Common myeloid progenitor, CD34-positive (primary cell): ENCODE measurements at regions not wholly inside any gene's neighbourhood (a gene's known extent, or its start where the extent isn't known, plus 50 kb on each side); places are given as distances from the start of the nearest gene placed in this dataset.

ENCODE experiments used
- CTCF ChIA-PET: fragments of 350-600 bp; sonication (Branson Sonifier 250); formaldehyde crosslinking; loops from one replicate; lab custom pipeline; 2021; ENCODE audit warnings: antibody characterized with exemption; lab: Charles Lee
- POLR2A ChIA-PET: fragments of 350-600 bp; sonication (Branson Sonifier 250); formaldehyde crosslinking; loops from one replicate; lab custom pipeline; 2021; ENCODE audit warnings: antibody characterized with exemption; lab: Charles Lee
- DNase-seq, 3 donors: peaks; one replicate each; pipeline versions ENCODE4 v3.0.0 to v3.0.0-alpha.2; 2013
- H3K27ac ChIP-seq, 2 experiments: 1 replicate in 1 of 2; 2 replicates in 1 of 2; pipeline ENCODE4 v1.7.0; 2013; ENCODE audit warnings: inconsistent platforms in 2 of 2, low read length in 2 of 2, mild to moderate bottlenecking in 2 of 2, low read depth in 1 of 2, moderate library complexity in 1 of 2; ENCODE audit not compliant: severe bottlenecking in 2 of 2, insufficient read depth in 1 of 2, poor library complexity in 1 of 2
- H3K27me3 ChIP-seq, 5 experiments: replicated peaks in 2 of 5; 1 replicate in 3 of 5; 2 replicates in 2 of 5; pipeline versions ENCODE4 v1.6.1 to v1.7.0; 2013; ENCODE audit warnings: low read length in 4 of 5, mild to moderate bottlenecking in 2 of 5, moderate library complexity in 2 of 5, inconsistent platforms in 1 of 5; ENCODE audit not compliant: insufficient read depth in 5 of 5, control insufficient read depth in 4 of 5
- H3K36me3 ChIP-seq, 4 experiments: 1 replicate in 2 of 4; 2 replicates in 2 of 4; pipeline versions ENCODE4 v1.6.1 to v1.7.0; 2013; ENCODE audit warnings: low read length in 3 of 4, control low read depth in 1 of 4, mild to moderate bottlenecking in 1 of 4; ENCODE audit not compliant: control insufficient read depth in 4 of 4, insufficient read depth in 4 of 4
- H3K4me1 ChIP-seq, 4 experiments: 1 replicate in 3 of 4; 2 replicates in 1 of 4; pipeline versions ENCODE4 v1.6.1 to v1.7.1; 2013; ENCODE audit warnings: low read length in 3 of 4, mild to moderate bottlenecking in 3 of 4, control low read depth in 1 of 4, inconsistent platforms in 1 of 4, moderate library complexity in 1 of 4; ENCODE audit not compliant: control insufficient read depth in 4 of 4, insufficient read depth in 4 of 4; ENCODE audit errors: control extremely low read depth in 1 of 4
- H3K4me3 ChIP-seq, 7 experiments: 1 replicate in 4 of 7; 2 replicates in 3 of 7; pipeline versions ENCODE4 v1.5.1 to v1.7.0; 2013; ENCODE audit warnings: mild to moderate bottlenecking in 7 of 7, low read length in 6 of 7, moderate library complexity in 6 of 7, inconsistent platforms in 2 of 7, low read depth in 2 of 7, control low read depth in 1 of 7; ENCODE audit not compliant: insufficient read depth in 4 of 7, control insufficient read depth in 1 of 7; ENCODE audit errors: extremely low read depth in 1 of 7
- H3K9me3 ChIP-seq, 5 experiments: 1 replicate in 4 of 5; 2 replicates in 1 of 5; pipeline versions ENCODE4 v1.6.1 to v1.7.1; 2013; ENCODE audit warnings: low read length in 4 of 5, mild to moderate bottlenecking in 2 of 5, inconsistent platforms in 1 of 5, low read depth in 1 of 5, moderate library complexity in 1 of 5; ENCODE audit not compliant: control insufficient read depth in 4 of 5, insufficient read depth in 2 of 5; ENCODE audit errors: control extremely low read depth in 1 of 5
- WGBS: methylation state at CpG from one replicate; pipeline ENCODE4 v1.1.5; 2013; ENCODE audit not compliant: insufficient coverage; 5-methylcytosine and 5-hydroxymethylcytosine counted together

- WGBS: 95% methylated on average over 3 of the region's 5 CpGs
- ChIA-PET POLR2A (no interaction called here), CTCF (no interaction called here)
These were observed 102.9 kb downstream of the ADAMTS15 start for GRCh38 chr11:130551388-130551787.

GRCh38 chr11:130553306-130553705 lies 104.9 kb downstream of the ADAMTS15 start:
- Histone ChIP-seq H3K4me1 (no peaks in the 10 kb centered on the region), H3K4me3 (no peak overlapping the region), H3K27me3 (peaks cover 0 to 4% (median 0%) of the 10 kb centered on the region in 5 experiments), H3K9me3 (no peaks in the 10 kb centered on the region), H3K36me3 (no peaks in the 10 kb centered on the region), H3K27ac (no peak overlapping the region)
- WGBS: no CpG with 5 or more reads among the region's 1 CpG
- DNase-seq: no peak
- CTCF ChIA-PET: no interaction called here
- POLR2A ChIA-PET: no interaction called here

More at GRCh38 chr11:130551388-130551787, 102.9 kb downstream of the ADAMTS15 start:
- Histone ChIP-seq H3K27ac (no peak overlapping the region), H3K36me3 (no peaks in the 10 kb centered on the region), H3K27me3 (peaks cover 0 to 4% (median 0%) of the 10 kb centered on the region in 5 experiments), H3K4me3 (no peak overlapping the region), H3K4me1 (no peaks in the 10 kb centered on the region), H3K9me3 (no peaks in the 10 kb centered on the region)
- DNase-seq: no peak

- 95% methylated on average over 8 of the region's 8 CpGs for WGBS
- no peak overlapping the region for H3K27ac ChIP-seq
- H3K4me1 ChIP-seq: no peaks in the 10 kb centered on the region
- ChIA-PET POLR2A (no interaction called here), CTCF (no interaction called here)
- no peaks in the 10 kb centered on the region for H3K36me3 ChIP-seq
- no peak overlapping the region for H3K4me3 ChIP-seq
- no peak for DNase-seq
- H3K27me3 ChIP-seq: peaks cover 0 to 4% (median 0%) of the 10 kb centered on the region in 5 experiments
- H3K9me3 ChIP-seq: no peaks in the 10 kb centered on the region
These were observed 106.0 kb downstream of the ADAMTS15 start for GRCh38 chr11:130554241-130555055.

DNA sequence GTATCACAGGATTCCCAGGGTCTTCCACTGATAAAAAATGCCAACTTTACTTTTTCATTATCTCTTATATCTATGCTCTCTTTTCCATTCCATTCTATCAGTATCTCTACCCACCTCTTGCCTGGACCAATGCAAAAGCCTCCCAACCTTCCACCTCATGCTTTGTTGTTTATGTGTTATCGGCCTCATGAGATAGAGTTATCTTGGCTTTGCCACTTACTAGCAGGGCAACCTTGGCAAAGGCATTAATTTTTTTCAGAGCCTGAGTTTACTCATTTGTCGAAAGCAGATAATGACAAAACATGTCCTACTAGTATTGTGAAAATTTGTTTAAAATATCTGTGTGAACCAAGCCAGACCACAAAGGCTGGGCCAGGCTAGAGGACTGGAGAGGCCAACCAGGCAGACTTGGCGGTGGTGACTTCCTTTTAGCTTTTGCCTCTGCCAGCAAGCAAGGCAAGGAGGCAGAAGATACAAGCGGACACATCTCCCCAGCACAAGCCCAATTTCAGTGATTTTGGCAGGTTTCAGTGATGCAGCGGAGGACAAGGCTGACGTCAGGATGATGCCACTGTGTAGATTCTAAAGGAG lies 106.9 kb downstream of the ADAMTS15 start:
- H3K9me3 ChIP-seq: no peaks in the 10 kb centered on the region
- ChIA-PET CTCF (no interaction called here), POLR2A (no interaction called here)
- H3K27me3 ChIP-seq: peaks cover 0 to 2% (median 0%) of the 10 kb centered on the region in 5 experiments
- no peaks in the 10 kb centered on the region for H3K4me1 ChIP-seq
- peak in 1 of 3 donors; percentile 23 for DNase-seq
- no peak overlapping the region for H3K27ac ChIP-seq
- H3K36me3 ChIP-seq: no peaks in the 10 kb centered on the region
- WGBS: 83% methylated on average over 3 of the region's 6 CpGs
- H3K4me3 ChIP-seq: no peak overlapping the region

- no peaks in the 10 kb centered on the region for H3K27me3 ChIP-seq
- 93% methylated on average over 13 of the region's 14 CpGs for WGBS
- CTCF ChIA-PET: no interaction called here
These were observed 111.7 kb downstream of the ADAMTS15 start for GRCh38 chr11:130560000-130560780.

GRCh38 chr11:130560781-130561109 lies 112.3 kb downstream of the ADAMTS15 start:
- Histone ChIP-seq H3K9me3 (no peaks in the 10 kb centered on the region), H3K36me3 (no peaks in the 10 kb centered on the region), H3K4me3 (no peak overlapping the region), H3K27ac (no peak overlapping the region), H3K4me1 (no peaks in the 10 kb centered on the region), H3K27me3 (no peaks in the 10 kb centered on the region)
- no peak for DNase-seq
- CTCF ChIA-PET: no interaction called here
- 86% methylated on average over 1 of the region's 1 CpG for WGBS
- POLR2A ChIA-PET: no interaction called here

More at GRCh38 chr11:130560000-130560780, 111.7 kb downstream of the ADAMTS15 start:
- no peak for DNase-seq
- Histone ChIP-seq H3K9me3 (no peaks in the 10 kb centered on the region), H3K4me3 (no peak overlapping the region), H3K36me3 (no peaks in the 10 kb centered on the region), H3K4me1 (no peaks in the 10 kb centered on the region), H3K27ac (no peak overlapping the region)
- POLR2A ChIA-PET: no interaction called here

DNA sequence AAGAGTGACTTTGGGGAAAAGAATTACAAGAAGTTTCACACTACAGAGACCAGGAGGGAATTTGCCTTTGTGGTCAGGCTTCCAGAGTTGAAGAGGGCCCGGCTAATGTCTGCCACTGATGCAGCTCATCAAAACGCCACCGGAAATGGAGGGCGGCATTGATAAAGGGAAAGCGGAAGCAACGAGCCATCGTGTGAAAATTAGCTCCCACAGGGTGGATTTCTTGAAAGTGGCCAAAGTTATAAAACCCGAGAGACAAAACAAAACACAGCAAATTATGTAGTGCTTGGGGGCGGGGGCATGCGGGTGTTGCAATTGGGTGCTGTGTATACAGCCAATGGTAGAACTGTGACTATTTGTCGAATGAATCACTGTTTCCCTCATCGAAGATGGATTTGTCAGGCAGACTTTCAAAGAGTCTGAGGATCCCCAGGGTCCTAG lies 113.0 kb downstream of the ADAMTS15 start:
- peak; percentile 10 to 65 (median 62) for DNase-seq
- H3K27ac ChIP-seq: no peak overlapping the region
- no peaks in the 10 kb centered on the region for H3K27me3 ChIP-seq
- H3K9me3 ChIP-seq: no peaks in the 10 kb centered on the region
- H3K4me1 ChIP-seq: no peaks in the 10 kb centered on the region
- WGBS: 62% methylated on average over 11 of the region's 12 CpGs
- ChIA-PET CTCF (no interaction called here), POLR2A (no interaction called here)
- H3K36me3 ChIP-seq: no peaks in the 10 kb centered on the region
- no peak overlapping the region for H3K4me3 ChIP-seq
